Mesendoderm (in vitro differentiated cells): ENCODE measurements at regions not wholly inside any gene's neighbourhood (a gene's known extent, or its start where the extent isn't known, plus 50 kb on each side); places are given as distances from the start of the nearest gene placed in this dataset.

Experiments
- DNase-seq: peaks from one replicate; pipeline ENCODE4 v3.0.0; 2013
- H2AK5ac ChIP-seq: 2 replicates; pipeline ENCODE4 v1.6.1; 2013; ENCODE audit warnings: low read length, inconsistent platforms
- H2BK120ac ChIP-seq: 2 replicates; pipeline ENCODE4 v1.6.1; 2013; ENCODE audit warnings: low read depth, mild to moderate bottlenecking, low read length, moderate library complexity, mixed read lengths
- H2BK15ac ChIP-seq: replicated peaks from 2 replicates; pipeline ENCODE4 v1.6.1; 2013; ENCODE audit warnings: low read depth, mild to moderate bottlenecking, moderate library complexity
- H2BK5ac ChIP-seq: 2 replicates; pipeline ENCODE4 v1.6.1; 2013; ENCODE audit warnings: low read length, inconsistent platforms
- H3K18ac ChIP-seq: 2 replicates; pipeline ENCODE4 v1.6.1; 2013; ENCODE audit warnings: mild to moderate bottlenecking, low read length, mixed read lengths
- H3K23ac ChIP-seq: one replicate; pipeline ENCODE4 v1.6.1; 2013; ENCODE audit warnings: low read length
- H3K27ac ChIP-seq: 2 replicates; pipeline ENCODE4 v1.5.1; 2013; ENCODE audit warnings: low read depth, mild to moderate bottlenecking, inconsistent platforms, low read length, moderate library complexity
- H3K27me3 ChIP-seq: 2 replicates; pipeline ENCODE4 v1.6.1; 2013; ENCODE audit warnings: low read length, control low read depth, mild to moderate bottlenecking, inconsistent platforms; ENCODE audit not compliant: insufficient read depth, poor library complexity
- H3K36me3 ChIP-seq: 2 replicates; pipeline ENCODE4 v1.6.1; 2013; ENCODE audit warnings: low read length, inconsistent platforms; ENCODE audit not compliant: control insufficient read depth, insufficient read depth
- H3K4ac ChIP-seq: one replicate; pipeline ENCODE4 v1.6.1; 2013; ENCODE audit warnings: low read depth, mild to moderate bottlenecking, low read length, moderate library complexity
- H3K4me1 ChIP-seq: 2 replicates; pipeline ENCODE4 v1.6.1; 2013; ENCODE audit warnings: low read depth, low read length, inconsistent platforms; ENCODE audit not compliant: control insufficient read depth
- H3K4me2 ChIP-seq: 2 replicates; pipeline ENCODE4 v1.6.1; 2013; ENCODE audit warnings: low read length
- H3K4me3 ChIP-seq: 2 replicates; pipeline ENCODE4 v1.5.1; 2013; ENCODE audit warnings: mild to moderate bottlenecking, low read length
- H3K56ac ChIP-seq: one replicate; pipeline ENCODE4 v1.6.1; 2013; ENCODE audit warnings: low read length
- H3K79me1 ChIP-seq: 2 replicates; pipeline ENCODE4 v1.6.1; 2013; ENCODE audit warnings: low read length, inconsistent platforms
- H3K79me2 ChIP-seq: 2 replicates; pipeline ENCODE4 v1.6.1; 2013; ENCODE audit warnings: mild to moderate bottlenecking, low read length; ENCODE audit not compliant: control insufficient read depth, insufficient read depth
- H3K9ac ChIP-seq: 2 replicates; pipeline ENCODE4 v1.6.1; 2013; ENCODE audit warnings: low read length, inconsistent platforms
- H4K5ac ChIP-seq: one replicate; pipeline ENCODE4 v1.6.1; 2013; ENCODE audit warnings: low read length
- H4K8ac ChIP-seq: one replicate; pipeline ENCODE4 v1.6.1; 2013; ENCODE audit warnings: low read depth, mild to moderate bottlenecking, control low read depth, low read length, moderate library complexity
- WGBS: extraction: QIAGEN DNeasy Blood & Tissue Kit; methylation state at CpG from one replicate; pipeline ENCODE4 v1.1.7; 2013; ENCODE audit warnings: low lambda C conversion rate, missing lambda C conversion rate; ENCODE audit not compliant: insufficient coverage; ENCODE audit errors: extremely low coverage; 5-methylcytosine and 5-hydroxymethylcytosine counted together

- Histone ChIP-seq H2BK5ac (no peak overlapping the region), H3K27me3 (no peaks in the 10 kb centered on the region), H3K27ac (no peak overlapping the region), H2AK5ac (no peak overlapping the region), H4K5ac (no peak overlapping the region), H3K4ac (no peak overlapping the region), H3K79me2 (no peaks in the 10 kb centered on the region), H3K9ac (no peak overlapping the region), H3K4me2 (no peak overlapping the region), H3K79me1 (no peaks in the 10 kb centered on the region), H3K4me1 (peaks cover 2% of the 10 kb centered on the region), H4K8ac (no peak overlapping the region), H3K23ac (no peak overlapping the region), H3K4me3 (no peak overlapping the region), H3K56ac (no peak overlapping the region), H2BK120ac (no peak overlapping the region), H3K36me3 (no peaks in the 10 kb centered on the region), H2BK15ac (no peak overlapping the region), H3K18ac (no peak overlapping the region)
- no peak for DNase-seq
- no CpG with 5 or more reads among the region's 3 CpGs for WGBS
Observed at GRCh38 chr6:40936818-40937251, 102.2 kb downstream of the UNC5CL start.

GRCh38 chr6:40933864-40934263, 105.2 kb downstream of the UNC5CL start:
- Histone ChIP-seq H3K27ac (no peak overlapping the region), H2BK5ac (no peak overlapping the region), H3K36me3 (no peaks in the 10 kb centered on the region), H4K8ac (no peak overlapping the region), H3K79me1 (no peaks in the 10 kb centered on the region), H4K5ac (no peak overlapping the region), H3K23ac (no peak overlapping the region), H3K4me1 (peaks cover 2% of the 10 kb centered on the region), H3K79me2 (no peaks in the 10 kb centered on the region), H3K9ac (no peak overlapping the region), H3K4me2 (no peak overlapping the region), H3K27me3 (no peaks in the 10 kb centered on the region), H2BK120ac (no peak overlapping the region), H2AK5ac (no peak overlapping the region), H3K4me3 (no peak overlapping the region), H3K56ac (no peak overlapping the region), H3K4ac (no peak overlapping the region), H2BK15ac (no peak overlapping the region), H3K18ac (no peak overlapping the region)
- no CpG with 5 or more reads among the region's 5 CpGs for WGBS
- no peak for DNase-seq

GRCh38 chr6:40932953-40933352, 106.1 kb downstream of the UNC5CL start:
- H3K56ac ChIP-seq, result no peak overlapping the region
- H2BK120ac ChIP-seq, result no peak overlapping the region
- H3K36me3 ChIP-seq, result no peaks in the 10 kb centered on the region
- H3K79me2 ChIP-seq, result no peaks in the 10 kb centered on the region
- H3K4ac ChIP-seq, result no peak overlapping the region
- no CpG with 5 or more reads among the region's 6 CpGs for WGBS
- H3K4me3 ChIP-seq, result no peak overlapping the region
- H2BK5ac ChIP-seq, result no peak overlapping the region
- H4K8ac ChIP-seq, result no peak overlapping the region
- H4K5ac ChIP-seq, result no peak overlapping the region
- H3K4me1 ChIP-seq, result peaks cover 2% of the 10 kb centered on the region
- no peak overlapping the region for H3K27ac ChIP-seq
- no peak overlapping the region for H3K9ac ChIP-seq
- no peaks in the 10 kb centered on the region for H3K79me1 ChIP-seq
- H2AK5ac ChIP-seq, result no peak overlapping the region
- H3K4me2 ChIP-seq, result no peak overlapping the region
- H2BK15ac ChIP-seq, result no peak overlapping the region
- no peak overlapping the region for H3K18ac ChIP-seq
- DNase-seq, result no peak
- no peaks in the 10 kb centered on the region for H3K27me3 ChIP-seq
- H3K23ac ChIP-seq, result no peak overlapping the region

GRCh38 chr6:40932366-40932765, 106.7 kb downstream of the UNC5CL start:
- no peaks in the 10 kb centered on the region for H3K79me1 ChIP-seq
- no peak overlapping the region for H4K5ac ChIP-seq
- no peak overlapping the region for H2BK5ac ChIP-seq
- no peak overlapping the region for H3K27ac ChIP-seq
- H3K4me3 ChIP-seq, result no peak overlapping the region
- no peaks in the 10 kb centered on the region for H3K79me2 ChIP-seq
- no peaks in the 10 kb centered on the region for H3K36me3 ChIP-seq
- H3K56ac ChIP-seq, result no peak overlapping the region
- H2AK5ac ChIP-seq, result no peak overlapping the region
- no peak overlapping the region for H4K8ac ChIP-seq
- H3K4me2 ChIP-seq, result no peak overlapping the region
- peak; percentile 21 for DNase-seq
- H3K4ac ChIP-seq, result no peak overlapping the region
- H3K23ac ChIP-seq, result no peak overlapping the region
- no peak overlapping the region for H2BK120ac ChIP-seq
- no CpG with 5 or more reads among the region's 2 CpGs for WGBS
- H3K18ac ChIP-seq, result no peak overlapping the region
- no peaks in the 10 kb centered on the region for H3K27me3 ChIP-seq
- no peak overlapping the region for H2BK15ac ChIP-seq
- no peak overlapping the region for H3K9ac ChIP-seq
- H3K4me1 ChIP-seq, result peaks cover 2% of the 10 kb centered on the region

DNA sequence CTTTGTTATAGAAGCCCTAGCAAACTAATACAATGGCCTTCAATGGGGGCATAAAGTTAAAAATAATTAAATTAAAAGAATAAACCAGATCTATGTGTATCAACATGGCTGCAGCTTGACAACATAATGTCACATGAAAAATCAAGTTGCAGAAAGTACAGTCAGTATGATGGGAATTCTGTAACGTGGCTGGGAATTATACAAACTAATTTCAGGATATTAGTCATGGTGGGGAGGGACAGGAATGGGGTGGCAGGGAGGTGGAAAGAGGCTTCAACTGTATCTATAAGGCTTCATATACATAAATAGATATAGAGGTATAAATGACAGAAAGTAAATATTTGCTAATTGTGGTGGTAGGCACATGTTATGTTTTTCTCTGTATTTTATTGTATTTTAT, 107.1 kb downstream of the UNC5CL start:
- Histone ChIP-seq H2AK5ac (no peak overlapping the region), H3K79me2 (no peaks in the 10 kb centered on the region), H3K9ac (no peak overlapping the region), H2BK5ac (no peak overlapping the region), H3K4me2 (no peak overlapping the region), H4K8ac (no peak overlapping the region), H3K27ac (no peak overlapping the region), H2BK15ac (no peak overlapping the region), H3K79me1 (no peaks in the 10 kb centered on the region), H3K4me1 (peaks cover 2% of the 10 kb centered on the region), H3K27me3 (no peaks in the 10 kb centered on the region), H4K5ac (no peak overlapping the region), H3K4me3 (no peak overlapping the region), H3K23ac (no peak overlapping the region), H3K4ac (no peak overlapping the region), H3K56ac (no peak overlapping the region), H3K36me3 (no peaks in the 10 kb centered on the region), H3K18ac (no peak overlapping the region), H2BK120ac (no peak overlapping the region)
- WGBS, result no CpG with 5 or more reads among the region's 1 CpG
- DNase-seq, result no peak

DNA sequence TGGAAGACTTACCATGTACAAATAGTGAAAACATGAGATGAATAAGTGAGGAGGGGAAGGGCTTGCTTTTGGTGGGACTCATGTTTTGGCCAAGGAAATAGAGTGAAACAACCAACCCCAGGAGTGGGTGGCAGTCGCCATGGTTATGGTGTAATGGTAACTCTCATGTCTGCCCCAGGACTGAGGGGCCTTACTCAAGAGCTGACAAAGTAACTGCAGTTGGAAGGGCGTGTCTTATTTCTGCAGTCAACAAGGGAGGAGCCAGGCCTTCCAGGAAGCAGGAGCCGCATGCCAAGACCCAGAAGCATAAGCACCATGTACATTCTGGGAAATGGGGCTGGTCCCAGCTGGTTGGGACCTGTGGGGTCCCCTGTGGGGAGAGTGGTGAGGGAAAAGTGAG, 108.5 kb downstream of the UNC5CL start:
- Histone ChIP-seq H3K18ac (no peak overlapping the region), H4K8ac (no peak overlapping the region), H3K4me1 (no peaks in the 10 kb centered on the region), H3K79me2 (no peaks in the 10 kb centered on the region), H3K27me3 (no peaks in the 10 kb centered on the region), H2BK120ac (no peak overlapping the region), H3K4ac (no peak overlapping the region), H3K56ac (no peak overlapping the region), H3K27ac (no peak overlapping the region), H3K9ac (no peak overlapping the region), H2BK15ac (no peak overlapping the region), H2AK5ac (no peak overlapping the region), H4K5ac (no peak overlapping the region), H3K79me1 (no peaks in the 10 kb centered on the region), H3K4me2 (no peak overlapping the region), H2BK5ac (no peak overlapping the region), H3K23ac (no peak overlapping the region), H3K4me3 (no peak overlapping the region), H3K36me3 (no peaks in the 10 kb centered on the region)
- WGBS, result no CpG with 5 or more reads among the region's 3 CpGs
- DNase-seq, result peak; percentile 43
